SK-N-SH (cell line): ENCODE measurements at regions not wholly inside any gene's neighbourhood (a gene's known extent, or its start where the extent isn't known, plus 50 kb on each side); places are given as distances from the start of the nearest gene placed in this dataset.

Experiments
- CHD2 ChIP-seq: fragments of 150-350 bp; IDR thresholded peaks from 2 replicates; pipeline ENCODE4 v1.6.1; 2018; ENCODE audit warnings: low read length; ENCODE audit not compliant: partially characterized antibody
- EZH2phosphoT487 ChIP-seq: fragments of 200-600 bp; sonication (generic); IDR thresholded peaks from 2 replicates; pipeline ENCODE4 v1.6.1; 2017; ENCODE audit warnings: low read depth, mixed run types, mild to moderate bottlenecking, antibody characterized with exemption, moderate library complexity, borderline replicate concordance
- NRF1 ChIP-seq: IDR thresholded peaks from 2 replicates; pipeline ENCODE4 v1.6.1; 2012; ENCODE audit warnings: low read depth, mild to moderate bottlenecking, low read length
- POLR2AphosphoS5 ChIP-seq: IDR thresholded peaks from 2 replicates; pipeline ENCODE4 v1.6.1; 2012; ENCODE audit warnings: low read depth, low read length
- RAD21 ChIP-seq: IDR thresholded peaks from 2 replicates; pipeline ENCODE4 v1.6.1; 2012; ENCODE audit warnings: mild to moderate bottlenecking, low read length
- RFX5 ChIP-seq: IDR thresholded peaks from 2 replicates; pipeline ENCODE4 v1.6.1; 2012; ENCODE audit warnings: mild to moderate bottlenecking, improper control_type of control experiment, low read length
- TAF1 ChIP-seq: IDR thresholded peaks from 2 replicates; pipeline ENCODE4 v1.6.1; 2012; ENCODE audit warnings: low read depth, mild to moderate bottlenecking, low read length, moderate library complexity, borderline replicate concordance
- USF2 ChIP-seq: fragments of 150-350 bp; IDR thresholded peaks from 2 replicates; pipeline ENCODE4 v1.6.1; 2017; ENCODE audit warnings: antibody characterized with exemption, low read length, low read depth, borderline replicate concordance
- YY1 ChIP-seq: IDR thresholded peaks from 2 replicates; pipeline ENCODE4 v1.4.0; 2012; ENCODE audit warnings: low read depth, mild to moderate bottlenecking
- ZBTB33 ChIP-seq: IDR thresholded peaks from 2 replicates; pipeline ENCODE4 v1.4.0; 2012; ENCODE audit warnings: low read depth, borderline replicate concordance
- TF ChIP-seq, protein P1 (sequence below): fragments of 200-600 bp; sonication (generic); IDR thresholded peaks from 2 replicates; pipeline ENCODE4 v1.6.1; 2017; ENCODE audit warnings: antibody characterized with exemption, mild to moderate bottlenecking, moderate library complexity

- TF ChIP-seq, protein P1, sequence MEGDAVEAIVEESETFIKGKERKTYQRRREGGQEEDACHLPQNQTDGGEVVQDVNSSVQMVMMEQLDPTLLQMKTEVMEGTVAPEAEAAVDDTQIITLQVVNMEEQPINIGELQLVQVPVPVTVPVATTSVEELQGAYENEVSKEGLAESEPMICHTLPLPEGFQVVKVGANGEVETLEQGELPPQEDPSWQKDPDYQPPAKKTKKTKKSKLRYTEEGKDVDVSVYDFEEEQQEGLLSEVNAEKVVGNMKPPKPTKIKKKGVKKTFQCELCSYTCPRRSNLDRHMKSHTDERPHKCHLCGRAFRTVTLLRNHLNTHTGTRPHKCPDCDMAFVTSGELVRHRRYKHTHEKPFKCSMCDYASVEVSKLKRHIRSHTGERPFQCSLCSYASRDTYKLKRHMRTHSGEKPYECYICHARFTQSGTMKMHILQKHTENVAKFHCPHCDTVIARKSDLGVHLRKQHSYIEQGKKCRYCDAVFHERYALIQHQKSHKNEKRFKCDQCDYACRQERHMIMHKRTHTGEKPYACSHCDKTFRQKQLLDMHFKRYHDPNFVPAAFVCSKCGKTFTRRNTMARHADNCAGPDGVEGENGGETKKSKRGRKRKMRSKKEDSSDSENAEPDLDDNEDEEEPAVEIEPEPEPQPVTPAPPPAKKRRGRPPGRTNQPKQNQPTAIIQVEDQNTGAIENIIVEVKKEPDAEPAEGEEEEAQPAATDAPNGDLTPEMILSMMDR, result peak; percentile 45
- TF ChIP-seq USF2, result no peak
- TF ChIP-seq CHD2, result no peak
- no peak for TF ChIP-seq TAF1
- peak; percentile 74 for TF ChIP-seq RAD21
- no peak for TF ChIP-seq POLR2AphosphoS5
- TF ChIP-seq RFX5, result no peak
- TF ChIP-seq ZBTB33, result no peak
- no peak for TF ChIP-seq EZH2phosphoT487
- TF ChIP-seq YY1, result no peak
- no peak for TF ChIP-seq NRF1
These were observed 93.8 kb upstream of the LDAH start for GRCh38 chr2:20916604-20917286.
